T-helper 22 cell (primary cell): ENCODE measurements at regions not wholly inside any gene's neighbourhood (a gene's known extent, or its start where the extent isn't known, plus 50 kb on each side); places are given as distances from the start of the nearest gene placed in this dataset.
"Not testable (repeated sequence)": the region's sequence is repeated elsewhere in the genome, so short reads cannot be mapped to it uniquely, and the experiment has no call there.

ENCODE experiments used
- DNase-seq: peaks from one replicate; pipeline ENCODE4 v3.0.0-alpha.2; 2020; ENCODE audit warnings: low read depth

GRCh38 chr22:48757581-48757980, 1070.1 kb downstream of the BRD1 start:
- DNase-seq, result no peak

GRCh38 chr22:48757135-48757534, 1070.5 kb downstream of the BRD1 start:
- DNase-seq, result not testable (repeated sequence)

GRCh38 chr22:48756146-48757111, 1071.2 kb downstream of the BRD1 start:
- no peak for DNase-seq

GRCh38 chr22:48755059-48755949, 1072.4 kb downstream of the BRD1 start:
- no peak for DNase-seq

- DNase-seq, result no peak
Measured at GRCh38 chr22:48754611-48755058, 1073.0 kb downstream of the BRD1 start.

GRCh38 chr22:48753752-48754517, 1073.7 kb downstream of the BRD1 start:
- DNase-seq, result no peak

- no peak for DNase-seq
Measured at GRCh38 chr22:48753381-48753730, 1074.3 kb downstream of the BRD1 start.

GRCh38 chr22:48752451-48753380, 1075.0 kb downstream of the BRD1 start:
- DNase-seq, result no peak

- DNase-seq, result no peak
Measured at GRCh38 chr22:48751539-48752437, 1075.9 kb downstream of the BRD1 start.

- DNase-seq, result no peak
Measured at GRCh38 chr22:48750826-48751440, 1076.7 kb downstream of the BRD1 start.

- no peak for DNase-seq
Measured at GRCh38 chr22:48750282-48750681, 1077.4 kb downstream of the BRD1 start.

- DNase-seq, result no peak
Measured at GRCh38 chr22:48749555-48750227, 1078.0 kb downstream of the BRD1 start.

- no peak for DNase-seq
Measured at GRCh38 chr22:48748860-48749554, 1078.7 kb downstream of the BRD1 start.

GRCh38 chr22:48748113-48748859, 1079.4 kb downstream of the BRD1 start:
- no peak for DNase-seq

GRCh38 chr22:48746789-48747425, 1080.8 kb downstream of the BRD1 start:
- DNase-seq, result no peak

GRCh38 chr22:48745842-48746788, 1081.6 kb downstream of the BRD1 start:
- no peak for DNase-seq
